MM.1S (cell line): ENCODE measurements at regions not wholly inside any gene's neighbourhood (a gene's known extent, or its start where the extent isn't known, plus 50 kb on each side); places are given as distances from the start of the nearest gene placed in this dataset.
A peak's percentile ranks its signal among the peaks of the same experiment; 100 is the strongest.

Experiments used
- DNase-seq: peaks from one replicate; pipeline ENCODE4 v3.0.0-alpha.2; 2015
- H2AFZ ChIP-seq: fragments of 300-600 bp; sonication (generic); 2 replicates; pipeline ENCODE4 v1.6.0; 2016; ENCODE audit warnings: antibody characterized with exemption, low read length
- H3F3A ChIP-seq: fragments of 300-600 bp; sonication (generic); 2 replicates; pipeline ENCODE4 v1.6.1; 2016; ENCODE audit warnings: mild to moderate bottlenecking, antibody characterized with exemption, low read length, moderate library complexity, mixed read lengths; ENCODE audit not compliant: insufficient read depth
- H3K27ac ChIP-seq: fragments of 300-600 bp; sonication (generic); 2 replicates; pipeline ENCODE4 v1.5.1; 2016; ENCODE audit warnings: mild to moderate bottlenecking, low read length
- H3K27me3 ChIP-seq: fragments of 300-600 bp; sonication (generic); replicated peaks from 2 replicates; pipeline ENCODE4 v1.6.0; 2016; ENCODE audit warnings: low read length; ENCODE audit not compliant: insufficient read depth
- H3K36me3 ChIP-seq: fragments of 300-600 bp; sonication (generic); replicated peaks from 2 replicates; pipeline ENCODE4 v1.6.1; 2016; ENCODE audit warnings: mild to moderate bottlenecking, low read length, mixed read lengths; ENCODE audit not compliant: insufficient read depth
- H3K4me1 ChIP-seq: fragments of 300-600 bp; sonication (generic); 2 replicates; pipeline ENCODE4 v1.6.1; 2016; ENCODE audit warnings: low read length, mixed read lengths
- H3K4me2 ChIP-seq: fragments of 300-600 bp; sonication (generic); 2 replicates; pipeline ENCODE4 v1.6.0; 2016; ENCODE audit warnings: low read depth, low read length
- H3K4me3 ChIP-seq: fragments of 300-600 bp; sonication (generic); 2 replicates; pipeline ENCODE4 v1.5.1; 2016; ENCODE audit warnings: low read length, mixed read lengths
- H3K79me2 ChIP-seq: fragments of 300-600 bp; sonication (generic); 2 replicates; pipeline ENCODE4 v1.6.1; 2016; ENCODE audit warnings: mixed run types, low read length, mixed read lengths
- H3K9ac ChIP-seq: fragments of 300-600 bp; sonication (generic); 2 replicates; pipeline ENCODE4 v1.6.1; 2016; ENCODE audit warnings: low read length, mixed read lengths
- H3K9me2 ChIP-seq: fragments of 300-600 bp; sonication (generic); replicated peaks from 2 replicates; pipeline ENCODE4 v1.6.1; 2016; ENCODE audit warnings: mild to moderate bottlenecking, low read length, mixed read lengths; ENCODE audit not compliant: insufficient read depth
- H3K9me3 ChIP-seq: fragments of 300-600 bp; sonication (generic); replicated peaks from 2 replicates; pipeline ENCODE4 v1.6.1; 2016; ENCODE audit warnings: mild to moderate bottlenecking, low read length, mixed read lengths; ENCODE audit not compliant: insufficient read depth
- H4K20me1 ChIP-seq: fragments of 300-600 bp; sonication (generic); 2 replicates; pipeline ENCODE4 v1.6.1; 2016; ENCODE audit warnings: mild to moderate bottlenecking, low read length, moderate library complexity, mixed read lengths; ENCODE audit not compliant: insufficient read depth
- EZH2 ChIP-seq: fragments of 300-600 bp; sonication (generic); optimal IDR thresholded peaks from 2 replicates; pipeline ENCODE3; 2017; ENCODE audit warnings: low read depth, mild to moderate bottlenecking, antibody characterized with exemption, low read length, mixed read lengths
- EZH2phosphoT487 ChIP-seq: fragments of 300-600 bp; sonication (generic); IDR thresholded peaks from 2 replicates; pipeline ENCODE4 v1.6.1; 2018; ENCODE audit warnings: antibody characterized with exemption, low read length
- TF ChIP-seq, protein P1 (sequence below): fragments of 300-600 bp; sonication (generic); IDR thresholded peaks from 2 replicates; pipeline ENCODE4 v1.5.1; 2016; ENCODE audit warnings: antibody characterized with exemption, low read length, mixed read lengths

GRCh38 chr10:10680496-10680895, 337.2 kb upstream of the CELF2 start:
- no peaks in the 10 kb centered on the region for H3K9me3 ChIP-seq
- TF ChIP-seq, protein P1, sequence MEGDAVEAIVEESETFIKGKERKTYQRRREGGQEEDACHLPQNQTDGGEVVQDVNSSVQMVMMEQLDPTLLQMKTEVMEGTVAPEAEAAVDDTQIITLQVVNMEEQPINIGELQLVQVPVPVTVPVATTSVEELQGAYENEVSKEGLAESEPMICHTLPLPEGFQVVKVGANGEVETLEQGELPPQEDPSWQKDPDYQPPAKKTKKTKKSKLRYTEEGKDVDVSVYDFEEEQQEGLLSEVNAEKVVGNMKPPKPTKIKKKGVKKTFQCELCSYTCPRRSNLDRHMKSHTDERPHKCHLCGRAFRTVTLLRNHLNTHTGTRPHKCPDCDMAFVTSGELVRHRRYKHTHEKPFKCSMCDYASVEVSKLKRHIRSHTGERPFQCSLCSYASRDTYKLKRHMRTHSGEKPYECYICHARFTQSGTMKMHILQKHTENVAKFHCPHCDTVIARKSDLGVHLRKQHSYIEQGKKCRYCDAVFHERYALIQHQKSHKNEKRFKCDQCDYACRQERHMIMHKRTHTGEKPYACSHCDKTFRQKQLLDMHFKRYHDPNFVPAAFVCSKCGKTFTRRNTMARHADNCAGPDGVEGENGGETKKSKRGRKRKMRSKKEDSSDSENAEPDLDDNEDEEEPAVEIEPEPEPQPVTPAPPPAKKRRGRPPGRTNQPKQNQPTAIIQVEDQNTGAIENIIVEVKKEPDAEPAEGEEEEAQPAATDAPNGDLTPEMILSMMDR: no peak
- no peak for TF ChIP-seq EZH2
- no peak for TF ChIP-seq EZH2phosphoT487

DNA sequence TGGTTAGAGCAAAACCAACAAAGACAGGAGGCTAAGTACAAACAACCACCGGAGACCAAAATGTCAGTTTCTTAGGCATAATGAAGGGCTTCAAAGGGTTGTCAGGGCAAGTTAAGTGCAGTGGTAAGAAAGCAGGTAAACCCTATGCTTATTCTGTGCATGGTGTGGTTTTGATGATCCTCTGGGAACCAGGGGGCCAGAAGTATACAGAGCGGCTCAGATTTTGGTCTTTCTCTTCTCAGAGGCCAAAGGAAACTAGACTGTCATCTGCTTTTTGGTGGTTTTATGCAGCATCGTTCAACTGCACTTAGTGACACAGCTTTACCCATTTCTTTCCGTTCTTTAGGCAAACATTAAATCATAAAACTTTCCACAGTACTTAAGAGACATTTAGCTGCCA, 332.7 kb upstream of the CELF2 start:
- Histone ChIP-seq H2AFZ (peak overlapping the region; percentile 57), H3K27ac (peak overlapping the region; percentile 92), H3F3A (peaks cover 22% of the 10 kb centered on the region), H3K9ac (peak overlapping the region; percentile 38), H3K79me2 (no peaks in the 10 kb centered on the region), H3K9me3 (no peaks in the 10 kb centered on the region), H3K4me1 (peaks cover 36% of the 10 kb centered on the region), H3K27me3 (no peaks in the 10 kb centered on the region), H3K4me2 (peak overlapping the region; percentile 65), H4K20me1 (no peaks in the 10 kb centered on the region), H3K4me3 (peak overlapping the region; percentile 25), H3K9me2 (no peaks in the 10 kb centered on the region), H3K36me3 (no peaks in the 10 kb centered on the region)
- peak; percentile 67 for DNase-seq
- TF ChIP-seq, protein P1: no peak
- no peak for TF ChIP-seq EZH2phosphoT487
- TF ChIP-seq EZH2: no peak

More at GRCh38 chr10:10680496-10680895, 337.2 kb upstream of the CELF2 start:
- no peak overlapping the region for H3K4me2 ChIP-seq
- peaks cover 17% of the 10 kb centered on the region for H3F3A ChIP-seq
- H3K4me1 ChIP-seq: peaks cover 35% of the 10 kb centered on the region
- H3K27ac ChIP-seq: no peak overlapping the region
- H4K20me1 ChIP-seq: no peaks in the 10 kb centered on the region
- no peaks in the 10 kb centered on the region for H3K79me2 ChIP-seq
- no peak for DNase-seq
- no peak overlapping the region for H3K9ac ChIP-seq
- H2AFZ ChIP-seq: no peak overlapping the region
- H3K9me2 ChIP-seq: no peaks in the 10 kb centered on the region
- H3K36me3 ChIP-seq: no peaks in the 10 kb centered on the region
- no peaks in the 10 kb centered on the region for H3K27me3 ChIP-seq
- no peak overlapping the region for H3K4me3 ChIP-seq

DNA sequence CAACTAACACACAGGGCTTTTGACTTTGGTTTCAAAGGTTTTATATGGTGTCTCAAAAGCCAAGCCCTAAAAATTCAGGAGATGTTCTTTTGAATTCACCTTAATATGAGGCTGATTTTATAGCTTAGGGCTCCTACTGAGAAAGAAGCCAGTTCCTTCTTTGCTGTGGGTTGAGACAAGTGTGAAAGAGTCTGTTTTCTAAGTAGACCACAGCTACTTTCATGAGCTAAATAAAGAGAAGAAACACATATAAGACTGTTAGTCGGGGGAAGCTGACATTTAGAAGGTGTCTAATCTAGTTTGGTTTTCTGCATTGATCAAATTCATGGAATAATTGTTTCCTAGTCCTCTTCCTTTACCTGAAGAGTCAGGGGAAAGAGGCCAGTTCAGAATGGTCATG, 332.1 kb upstream of the CELF2 start:
- peak; percentile 80 for DNase-seq
- no peaks in the 10 kb centered on the region for H4K20me1 ChIP-seq
- peaks cover 22% of the 10 kb centered on the region for H3F3A ChIP-seq
- no peaks in the 10 kb centered on the region for H3K36me3 ChIP-seq
- H3K4me3 ChIP-seq: peak overlapping the region; percentile 25
- TF ChIP-seq EZH2 (no peak), EZH2phosphoT487 (no peak)
- TF ChIP-seq, protein P1: no peak
- no peaks in the 10 kb centered on the region for H3K79me2 ChIP-seq
- peaks cover 36% of the 10 kb centered on the region for H3K4me1 ChIP-seq
- peak overlapping the region; percentile 38; the same call in 1 of the 2 replicates for H3K9ac ChIP-seq
- no peaks in the 10 kb centered on the region for H3K9me2 ChIP-seq
- H3K9me3 ChIP-seq: no peaks in the 10 kb centered on the region
- peak overlapping the region; percentile 92 for H3K27ac ChIP-seq
- H2AFZ ChIP-seq: 0 out of 2 replicates have a peak overlapping the region, but pooled peaks have one; percentile 10
- peak overlapping the region; percentile 65 for H3K4me2 ChIP-seq
- H3K27me3 ChIP-seq: no peaks in the 10 kb centered on the region
